ENCODE measurements at regions not wholly inside any gene's neighbourhood (a gene's known extent, or its start where the extent isn't known, plus 50 kb on each side); places are given as distances from the start of the nearest gene placed in this dataset.

DNA sequence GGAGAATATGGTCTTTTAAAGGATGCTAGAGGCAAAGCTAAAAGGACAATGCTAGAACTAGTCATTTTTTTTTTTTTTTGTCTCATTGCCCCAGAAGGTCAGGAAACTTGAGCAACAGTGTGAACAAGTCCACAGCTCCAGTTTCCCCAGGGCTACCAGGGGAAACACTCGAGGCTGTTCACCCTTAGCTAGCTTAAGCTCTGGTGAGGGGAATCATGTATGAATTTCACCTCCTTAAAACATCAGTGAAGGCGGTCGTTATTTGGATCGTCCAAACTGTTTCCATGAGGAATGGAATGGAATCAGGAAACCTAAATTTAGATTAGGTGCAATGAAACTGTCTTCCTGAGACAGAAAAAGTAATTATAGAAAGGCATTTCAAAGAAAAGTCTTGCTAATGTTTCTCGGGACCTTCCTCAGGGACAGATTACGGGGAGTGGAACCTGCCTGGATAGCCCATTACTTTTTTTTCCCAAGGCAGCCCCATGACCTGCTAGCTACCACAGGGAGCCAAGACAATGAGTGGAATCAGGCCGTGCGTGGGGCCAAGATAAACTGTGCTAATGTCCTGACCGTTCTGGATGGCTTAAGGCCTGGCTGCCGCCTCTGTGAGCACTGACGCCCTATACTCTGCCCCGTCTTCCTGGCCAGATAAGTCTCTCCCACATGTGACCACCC is 164.8 kb upstream of the SGK1 start:
- no peak for TF ChIP-seq GABPA (IDR thresholded peaks at IDR 0.05; ENCODE audit: borderline replicate concordance, insufficient read depth, low read length)
- TF ChIP-seq, protein P1, sequence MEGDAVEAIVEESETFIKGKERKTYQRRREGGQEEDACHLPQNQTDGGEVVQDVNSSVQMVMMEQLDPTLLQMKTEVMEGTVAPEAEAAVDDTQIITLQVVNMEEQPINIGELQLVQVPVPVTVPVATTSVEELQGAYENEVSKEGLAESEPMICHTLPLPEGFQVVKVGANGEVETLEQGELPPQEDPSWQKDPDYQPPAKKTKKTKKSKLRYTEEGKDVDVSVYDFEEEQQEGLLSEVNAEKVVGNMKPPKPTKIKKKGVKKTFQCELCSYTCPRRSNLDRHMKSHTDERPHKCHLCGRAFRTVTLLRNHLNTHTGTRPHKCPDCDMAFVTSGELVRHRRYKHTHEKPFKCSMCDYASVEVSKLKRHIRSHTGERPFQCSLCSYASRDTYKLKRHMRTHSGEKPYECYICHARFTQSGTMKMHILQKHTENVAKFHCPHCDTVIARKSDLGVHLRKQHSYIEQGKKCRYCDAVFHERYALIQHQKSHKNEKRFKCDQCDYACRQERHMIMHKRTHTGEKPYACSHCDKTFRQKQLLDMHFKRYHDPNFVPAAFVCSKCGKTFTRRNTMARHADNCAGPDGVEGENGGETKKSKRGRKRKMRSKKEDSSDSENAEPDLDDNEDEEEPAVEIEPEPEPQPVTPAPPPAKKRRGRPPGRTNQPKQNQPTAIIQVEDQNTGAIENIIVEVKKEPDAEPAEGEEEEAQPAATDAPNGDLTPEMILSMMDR (IDR thresholded peaks at IDR 0.05; ENCODE audit: control extremely low read depth in 1 of 3, insufficient read depth in 1 of 3, low read depth in 1 of 3, low read length in 3 of 3) = no peak
- no peak for TF ChIP-seq POLR2A (IDR thresholded peaks at IDR 0.05; ENCODE audit: control extremely low read depth in 1 of 2, low read depth in 2 of 2, low read length in 2 of 2)
- TF ChIP-seq POU5F1 (IDR thresholded peaks at IDR 0.05; ENCODE audit: low read depth, low read length) = no peak
- TF ChIP-seq SP1 (IDR thresholded peaks at IDR 0.05; ENCODE audit: low read depth, low read length) = no peak
- TF ChIP-seq POLR2AphosphoS5 (IDR thresholded peaks at IDR 0.05; ENCODE audit: low read depth, low read length) = no peak
- TF ChIP-seq CBX5 (IDR thresholded peaks at IDR 0.05; ENCODE audit: low read depth, low read length) = no peak
- TF ChIP-seq EP300 (IDR thresholded peaks at IDR 0.05; ENCODE audit: borderline replicate concordance in 1 of 2, low read depth in 2 of 2, low read length in 2 of 2) = no peak
- no peak for TF ChIP-seq SAP30 (IDR thresholded peaks at IDR 0.05; ENCODE audit: insufficient read depth, insufficient replicate concordance, low read length)
- no peak for TF ChIP-seq EGR1 (IDR thresholded peaks at IDR 0.05; ENCODE audit: borderline replicate concordance, low read depth, low read length)
- TF ChIP-seq ZNF274 (IDR thresholded peaks at IDR 0.05; ENCODE audit: borderline replicate concordance, extremely low read depth, low read length) = no peak
